GM12878 (cell line): ENCODE measurements at regions not wholly inside any gene's neighbourhood (a gene's known extent, or its start where the extent isn't known, plus 50 kb on each side); places are given as distances from the start of the nearest gene placed in this dataset.

ENCODE experiments used
- ATAC-seq: fragments of 200-7000 bp; cut with Tn5 transposase; 3 replicates; pipeline ENCODE4 v1.9.1; 2020; ENCODE audit warnings: mild to moderate bottlenecking, moderate library complexity
- BruUV-seq: library from RNA; stranded (reverse); fragments of 400-500 nt; replicated peaks from 2 replicates; lab custom pipeline; 2021; lab: Mats Ljungman, UMichigan
- CTCF ChIA-PET: fragments of 300-600 bp; sonication (Branson Sonifier 250); formaldehyde crosslinking; extraction: SDS; loops from one replicate; lab custom pipeline; 2021; ENCODE audit warnings: inconsistent platforms; lab: Yijun Ruan, JAX
- POLR2A ChIA-PET: fragments of 350-600 bp; formaldehyde crosslinking; extraction: SDS; loops from one replicate; lab custom pipeline; 2021; ENCODE audit warnings: inconsistent platforms; lab: Charles Lee
- RAD21 ChIA-PET: fragments of 300-600 bp; sonication (Branson Sonifier 250); formaldehyde crosslinking; loops from one replicate; lab custom pipeline; 2023; ENCODE audit warnings: antibody characterized with exemption; ENCODE audit not compliant: unreplicated experiment; lab: Charles Lee
- SMC1A ChIA-PET: fragments of 300-600 bp; sonication (Branson Sonifier 250); formaldehyde crosslinking; loops from one replicate; lab custom pipeline; 2023; ENCODE audit not compliant: unreplicated experiment, uncharacterized antibody; lab: Charles Lee
- DNase-seq: peaks from one replicate; pipeline ENCODE4 v3.0.0-alpha.2; 2011; ENCODE audit warnings: low read depth, low spot score
- FAIRE-seq: peaks from 3 replicates; lab custom pipeline; 2011; peaks lifted over from hg19 to GRCh38; lab: Jason Lieb, UNC
- H2AFZ ChIP-seq: 2 replicates; pipeline ENCODE4 v1.6.0; 2011; ENCODE audit warnings: low read depth, low read length, control low read depth; ENCODE audit not compliant: control insufficient read depth
- H3K27ac ChIP-seq: 2 replicates; pipeline ENCODE4 v1.5.1; 2011; ENCODE audit warnings: control low read depth; ENCODE audit not compliant: control insufficient read depth, insufficient read depth
- H3K27me3 ChIP-seq, 2 experiments: replicated peaks in 1 of 2; 2 replicates each; pipeline versions ENCODE4 v1.6.0 to v1.6.1; 2011; ENCODE audit warnings: low read length in 1 of 2; ENCODE audit not compliant: control insufficient read depth in 2 of 2, insufficient read depth in 2 of 2
- H3K36me3 ChIP-seq, 2 experiments: 2 replicates each; pipeline ENCODE4 v1.5.1; 2011; ENCODE audit warnings: low read length in 1 of 2; ENCODE audit not compliant: control insufficient read depth in 2 of 2, insufficient read depth in 2 of 2
- H3K4me1 ChIP-seq: 2 replicates; pipeline ENCODE4 v1.6.1; 2011; ENCODE audit warnings: mild to moderate bottlenecking, low read length, moderate library complexity, mixed read lengths; ENCODE audit not compliant: control insufficient read depth, insufficient read depth
- H3K4me2 ChIP-seq: 2 replicates; pipeline ENCODE4 v1.6.0; 2011; ENCODE audit warnings: control low read depth; ENCODE audit not compliant: control insufficient read depth, insufficient read depth
- H3K4me3 ChIP-seq: fragments of 200-600 bp; sonication (generic); 2 replicates; pipeline ENCODE4 v1.5.1; 2016
- H3K79me2 ChIP-seq: 2 replicates; pipeline ENCODE4 v1.6.0; 2011; ENCODE audit warnings: low read length; ENCODE audit not compliant: control insufficient read depth, insufficient read depth
- H3K9ac ChIP-seq: 2 replicates; pipeline ENCODE4 v1.8.0; 2011; ENCODE audit warnings: low read length, control low read depth, mixed read lengths; ENCODE audit not compliant: control insufficient read depth, insufficient read depth
- H3K9me3 ChIP-seq: replicated peaks from 3 replicates; pipeline ENCODE4 v1.5.1; 2011; ENCODE audit warnings: mild to moderate bottlenecking, low read length; ENCODE audit not compliant: control insufficient read depth, insufficient read depth
- H4K20me1 ChIP-seq: 2 replicates; pipeline ENCODE4 v1.6.0; 2011; ENCODE audit not compliant: control insufficient read depth, insufficient read depth
- EP300 ChIP-seq, 2 experiments: fragments of 150-350 bp in 1 of 2; IDR thresholded peaks; 2 replicates each; pipeline ENCODE4 v1.6.1; 2011 to 2012; ENCODE audit warnings: low read depth in 2 of 2, low read length in 2 of 2, borderline replicate concordance in 1 of 2, improper control_type of control experiment in 1 of 2, inconsistent platforms in 1 of 2; ENCODE audit not compliant: control insufficient read depth in 1 of 2
- FOS ChIP-seq: IDR thresholded peaks from 3 replicates; pipeline ENCODE4 v1.6.1; 2011; ENCODE audit warnings: borderline replicate concordance; ENCODE audit not compliant: insufficient read length; ENCODE audit errors: extremely low read depth
- FOXK2 ChIP-seq: fragments of 450-650 bp; IDR thresholded peaks from 2 replicates; pipeline ENCODE4 v1.6.1; 2017; ENCODE audit warnings: mild to moderate bottlenecking, moderate library complexity
- GABPA ChIP-seq: IDR thresholded peaks from 2 replicates; pipeline ENCODE4 v1.6.1; 2014; ENCODE audit warnings: antibody characterized with exemption, low read depth, mild to moderate bottlenecking, inconsistent platforms
- HSF1 ChIP-seq: fragments of 150-350 bp; IDR thresholded peaks from 2 replicates; pipeline ENCODE4 v1.6.1; 2014; ENCODE audit warnings: mild to moderate bottlenecking, low read depth, low read length
- NFXL1 ChIP-seq: fragments of 450-650 bp; IDR thresholded peaks from 2 replicates; pipeline ENCODE4 v1.6.1; 2017; ENCODE audit warnings: antibody characterized with exemption, mild to moderate bottlenecking, borderline replicate concordance
- POLR2AphosphoS5 ChIP-seq: IDR thresholded peaks from 2 replicates; pipeline ENCODE4 v1.6.1; 2011; ENCODE audit warnings: mild to moderate bottlenecking, low read length, inconsistent platforms
- STAT1 ChIP-seq: fragments of 450-650 bp; conservative IDR thresholded peaks from 2 replicates; pipeline ENCODE4 v1.6.1; 2014; ENCODE audit warnings: antibody characterized with exemption, mild to moderate bottlenecking
- STAT3 ChIP-seq: IDR thresholded peaks from 2 replicates; pipeline ENCODE4 v1.6.1; 2011; ENCODE audit warnings: low read depth, low read length, improper control_type of control experiment
- WGBS: methylation state at CpG from one replicate; pipeline ENCODE4 v1.1.6; 2016; ENCODE audit warnings: low lambda C conversion rate; ENCODE audit not compliant: insufficient replicate concordance, insufficient coverage; ENCODE audit errors: missing lambda C conversion rate; 5-methylcytosine and 5-hydroxymethylcytosine counted together
- in situ Hi-C: fragments of 300-500 bp; cut with MboI; formaldehyde crosslinking; loops from 9 replicates; pipeline ENCODE4 v1.14.3; 2018; ENCODE audit warnings: mixed read lengths
- intact Hi-C: fragments of 100-400 bp; cut with micrococcal nuclease; formaldehyde crosslinking; loops from one replicate; pipeline ENCODE4 v1.14.2; 2022; ENCODE audit not compliant: unreplicated experiment

GRCh38 chr10:130897815-130898214 lies 413.7 kb downstream of the TCERG1L start:
- CTCF ChIA-PET: no interaction called here
- Histone ChIP-seq H2AFZ (no peak overlapping the region), H3K4me3 (no peak overlapping the region), H3K27me3 (no peaks in the 10 kb centered on the region), H3K9ac (no peak overlapping the region), H3K9me3 (no peaks in the 10 kb centered on the region), H3K79me2 (no peaks in the 10 kb centered on the region), H3K4me2 (no peak overlapping the region), H4K20me1 (no peaks in the 10 kb centered on the region), H3K27ac (no peak overlapping the region), H3K36me3 (no peaks in the 10 kb centered on the region), H3K4me1 (no peaks in the 10 kb centered on the region)
- FAIRE-seq (no peak), DNase-seq (no peak), ATAC-seq (no peak)
- SMC1A ChIA-PET: no interaction called here
- intact Hi-C loops (no loop called here), in situ Hi-C loops (no loop called here)
- POLR2A ChIA-PET: no interaction called here
- RAD21 ChIA-PET: no interaction called here
- TF ChIP-seq FOS (no peak), HSF1 (no peak), NFXL1 (no peak), EP300 (IDR thresholded peaks at IDR 0.05; ENCODE audit: borderline replicate concordance in 1 of 2, control insufficient read depth in 1 of 2, low read depth in 2 of 2, low read length in 2 of 2) (no peak), POLR2AphosphoS5 (no peak), FOXK2 (no peak), GABPA (no peak), STAT3 (no peak), STAT1 (no peak)
- 19% methylated on average over 5 of the region's 5 CpGs for WGBS
- BruUV-seq: no TSS peak
